ENCODE measurements at regions not wholly inside any gene's neighbourhood (a gene's known extent, or its start where the extent isn't known, plus 50 kb on each side); places are given as distances from the start of the nearest gene placed in this dataset.

GRCh38 chr5:133712562-133712961 lies 100.2 kb upstream of the FSTL4 start:
- no peak overlapping the region for H3K27ac ChIP-seq
- no peak overlapping the region for H3K4me3 ChIP-seq
- H3K36me3 ChIP-seq = no peaks in the 10 kb centered on the region
- DNase-seq (ENCODE audit: low spot score in 2 of 2) = peak in 1 of 2 donors; percentile 52
- peaks cover 0 to 15% of the 10 kb centered on the region in 2 donors for H3K4me1 ChIP-seq
- no peaks in the 10 kb centered on the region for H3K27me3 ChIP-seq
- intact Hi-C loops (cut with DNase I) = no loop called here
- TF ChIP-seq CTCF (IDR thresholded peaks at IDR 0.05) = no peak
- no peaks in the 10 kb centered on the region for H3K9me3 ChIP-seq

- no peaks in the 10 kb centered on the region for H3K9me3 ChIP-seq
- no peak for TF ChIP-seq CTCF (IDR thresholded peaks at IDR 0.05)
- H3K27ac ChIP-seq = no peak overlapping the region
- intact Hi-C loops (cut with DNase I) = no loop called here
- no peak overlapping the region for H3K4me3 ChIP-seq
- peak in 1 of 2 donors; percentile 49 for DNase-seq (ENCODE audit: low spot score in 2 of 2)
- H3K36me3 ChIP-seq = no peaks in the 10 kb centered on the region
- H3K27me3 ChIP-seq = no peaks in the 10 kb centered on the region
- peaks cover 0 to 7% of the 10 kb centered on the region in 2 donors for H3K4me1 ChIP-seq
These were observed 96.9 kb upstream of the FSTL4 start for GRCh38 chr5:133709209-133709725.

DNA sequence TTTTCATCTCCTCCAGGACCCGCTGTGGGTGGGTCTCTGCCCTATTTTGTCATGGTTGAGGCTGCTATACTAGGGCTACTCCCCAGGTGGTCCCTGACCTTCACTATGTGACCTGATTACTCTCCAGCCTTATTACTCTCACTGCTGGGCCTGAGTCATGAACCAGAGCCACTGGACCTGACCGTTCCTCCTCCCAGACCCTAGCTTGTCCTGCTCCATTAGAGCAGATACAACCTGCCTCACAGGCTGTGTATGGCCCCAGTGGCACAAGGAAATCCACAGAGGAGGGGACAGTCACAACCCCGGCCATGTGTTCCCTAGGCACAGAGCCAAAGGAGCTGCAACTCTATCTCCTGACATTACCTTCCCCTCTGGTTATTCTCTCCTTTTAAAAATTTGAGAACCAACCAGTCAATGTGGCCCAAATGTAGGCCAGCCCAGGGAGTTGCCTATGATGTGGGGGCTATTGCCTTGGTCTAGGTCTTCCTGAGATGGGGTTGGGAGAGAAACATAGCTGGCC lies 96.0 kb upstream of the FSTL4 start:
- Histone ChIP-seq H3K27me3 (no peaks in the 10 kb centered on the region), H3K4me1 (peaks cover 0 to 7% of the 10 kb centered on the region in 2 donors), H3K9me3 (no peaks in the 10 kb centered on the region), H3K4me3 (no peak overlapping the region), H3K36me3 (no peaks in the 10 kb centered on the region), H3K27ac (no peak overlapping the region)
- TF ChIP-seq CTCF (IDR thresholded peaks at IDR 0.05) = no peak
- DNase-seq (ENCODE audit: low spot score in 2 of 2) = peak in 1 of 2 donors; percentile 38
- intact Hi-C loops (cut with DNase I) = no loop called here

GRCh38 chr5:133707629-133708028 lies 95.3 kb upstream of the FSTL4 start:
- H3K4me1 ChIP-seq = peaks cover 0 to 7% of the 10 kb centered on the region in 2 donors
- H3K27ac ChIP-seq = no peak overlapping the region
- TF ChIP-seq CTCF (IDR thresholded peaks at IDR 0.05) = no peak
- no peaks in the 10 kb centered on the region for H3K27me3 ChIP-seq
- H3K36me3 ChIP-seq = no peaks in the 10 kb centered on the region
- no peak for DNase-seq (ENCODE audit: low spot score in 2 of 2)
- intact Hi-C loops (cut with DNase I) = no loop called here
- no peak overlapping the region for H3K4me3 ChIP-seq
- no peaks in the 10 kb centered on the region for H3K9me3 ChIP-seq

- Histone ChIP-seq H3K27me3 (no peaks in the 10 kb centered on the region), H3K4me3 (no peak overlapping the region), H3K9me3 (no peaks in the 10 kb centered on the region), H3K27ac (no peak overlapping the region), H3K4me1 (peaks cover 0 to 7% of the 10 kb centered on the region in 2 donors), H3K36me3 (no peaks in the 10 kb centered on the region)
- TF ChIP-seq CTCF (IDR thresholded peaks at IDR 0.05) = no peak
- intact Hi-C loops (cut with DNase I) = no loop called here
- DNase-seq (ENCODE audit: low spot score in 2 of 2) = peak in 1 of 2 donors; percentile 43
These were observed 94.4 kb upstream of the FSTL4 start for GRCh38 chr5:133706506-133707430.
